Gastrocnemius medialis (tissue), 4 donors: ENCODE measurements at regions not wholly inside any gene's neighbourhood (a gene's known extent, or its start where the extent isn't known, plus 50 kb on each side); places are given as distances from the start of the nearest gene placed in this dataset.
A peak's percentile ranks its signal among the peaks of the same experiment; 100 is the strongest.

Experiments
- ATAC-seq, 2 donors: fragments of 150-250 bp; one replicate each; pipeline ENCODE4 v1.9.1; 2016
- DNase-seq, 2 donors: peaks; one replicate each; pipeline ENCODE4 v3.0.0-alpha.2; 2019
- H3K27ac ChIP-seq, 4 donors: fragments of 200-600 bp; sonication (generic); 1 replicate in 1 of 4; 2 replicates in 3 of 4; pipeline ENCODE4 v1.5.1; 2016 to 2018; ENCODE audit warnings: mild to moderate bottlenecking in 2 of 4, moderate library complexity in 1 of 4
- H3K27me3 ChIP-seq, 3 donors: fragments of 200-600 bp; sonication (generic) in 2 of 3; 1 replicate in 1 of 3; 2 replicates in 2 of 3; pipeline versions ENCODE4 v1.5.1 to v1.6.0; 2016 to 2019; ENCODE audit warnings: mild to moderate bottlenecking in 1 of 3, moderate library complexity in 1 of 3
- H3K36me3 ChIP-seq, 2 donors: fragments of 200-600 bp; sonication (generic) in 1 of 2; one replicate each; pipeline ENCODE4 v1.5.1; 2017 to 2018
- H3K4me1 ChIP-seq, 2 donors: fragments of 200-600 bp; sonication (generic) in 1 of 2; one replicate each; pipeline ENCODE4 v1.5.1; 2016 to 2017; ENCODE audit warnings: mild to moderate bottlenecking in 2 of 2
- H3K4me3 ChIP-seq, 4 donors: fragments of 200-600 bp; sonication (generic) in 3 of 4; 1 replicate in 1 of 4; 2 replicates in 3 of 4; pipeline ENCODE4 v1.5.1; 2016 to 2019; ENCODE audit warnings: mild to moderate bottlenecking in 2 of 4
- H3K9me3 ChIP-seq, 3 donors: fragments of 200-600 bp; sonication (generic) in 2 of 3; 1 replicate in 1 of 3; 2 replicates in 2 of 3; pipeline ENCODE4 v1.5.1; 2016 to 2019
- POLR2A ChIP-seq, 2 donors: fragments of 450-650 bp; IDR thresholded peaks; one replicate each; pipeline ENCODE4 v1.6.1; 2017; ENCODE audit warnings: antibody characterized with exemption in 2 of 2, mild to moderate bottlenecking in 2 of 2, moderate library complexity in 2 of 2
- in situ Hi-C, 4 donors: fragments of 200-750 bp; cut with MboI; loops; one replicate each; pipeline versions ENCODE4 v1.15.0 to v1.8.0; 2017; ENCODE audit warnings: low sequenced_read_pairs in 4 of 4
- intact Hi-C: fragments of 100-400 bp; cut with DNase I; formaldehyde crosslinking; loops from one replicate; pipeline ENCODE4 v1.15.1; 2023; ENCODE audit warnings: low total_unique reads
- TF ChIP-seq, protein P1 (sequence below), 5 experiments: fragments of 450-650 bp in 3 of 5; fragments of 200-600 bp in 2 of 5; sonication (generic) in 2 of 5; IDR thresholded peaks in 4 of 5; conservative IDR thresholded peaks in 1 of 5; 1 replicate in 4 of 5; 2 replicates in 1 of 5; pipeline ENCODE4 v1.5.1; 2016 to 2019; ENCODE audit warnings: antibody characterized with exemption in 5 of 5, mild to moderate bottlenecking in 3 of 5, moderate library complexity in 3 of 5

DNA sequence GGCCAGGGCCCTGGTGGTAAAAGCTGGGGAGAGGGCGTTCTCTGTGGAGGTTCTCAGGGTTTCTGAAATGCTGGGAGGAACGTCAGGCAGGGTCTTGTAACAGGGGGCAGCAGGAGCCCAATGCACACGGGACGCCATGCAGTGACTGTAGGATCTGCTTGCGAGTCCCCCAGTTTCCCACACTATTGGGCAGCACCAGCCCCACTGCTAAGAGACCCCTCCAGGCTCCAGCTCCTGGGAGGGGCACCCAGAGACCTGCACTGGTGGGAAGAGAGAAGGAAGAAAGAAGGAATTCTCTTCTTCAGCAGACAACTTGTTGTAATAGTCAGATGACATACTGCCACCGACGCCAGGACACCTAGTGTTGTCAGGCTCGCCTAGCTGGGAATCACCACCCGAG, 55.2 kb upstream of the RNF7 start:
- ATAC-seq (no peak), DNase-seq (no peak)
- H3K4me3 ChIP-seq, result no peak overlapping the region
- no peaks in the 10 kb centered on the region for H3K9me3 ChIP-seq
- no peaks in the 10 kb centered on the region for H3K36me3 ChIP-seq
- H3K27ac ChIP-seq, result no peak overlapping the region
- intact Hi-C loops (no loop called here), in situ Hi-C loops (no loop called here)
- H3K27me3 ChIP-seq, result no peaks in the 10 kb centered on the region
- TF ChIP-seq, protein P1, sequence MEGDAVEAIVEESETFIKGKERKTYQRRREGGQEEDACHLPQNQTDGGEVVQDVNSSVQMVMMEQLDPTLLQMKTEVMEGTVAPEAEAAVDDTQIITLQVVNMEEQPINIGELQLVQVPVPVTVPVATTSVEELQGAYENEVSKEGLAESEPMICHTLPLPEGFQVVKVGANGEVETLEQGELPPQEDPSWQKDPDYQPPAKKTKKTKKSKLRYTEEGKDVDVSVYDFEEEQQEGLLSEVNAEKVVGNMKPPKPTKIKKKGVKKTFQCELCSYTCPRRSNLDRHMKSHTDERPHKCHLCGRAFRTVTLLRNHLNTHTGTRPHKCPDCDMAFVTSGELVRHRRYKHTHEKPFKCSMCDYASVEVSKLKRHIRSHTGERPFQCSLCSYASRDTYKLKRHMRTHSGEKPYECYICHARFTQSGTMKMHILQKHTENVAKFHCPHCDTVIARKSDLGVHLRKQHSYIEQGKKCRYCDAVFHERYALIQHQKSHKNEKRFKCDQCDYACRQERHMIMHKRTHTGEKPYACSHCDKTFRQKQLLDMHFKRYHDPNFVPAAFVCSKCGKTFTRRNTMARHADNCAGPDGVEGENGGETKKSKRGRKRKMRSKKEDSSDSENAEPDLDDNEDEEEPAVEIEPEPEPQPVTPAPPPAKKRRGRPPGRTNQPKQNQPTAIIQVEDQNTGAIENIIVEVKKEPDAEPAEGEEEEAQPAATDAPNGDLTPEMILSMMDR (IDR thresholded peaks at IDR 0.05 in 4 of 5, conservative IDR thresholded peaks at IDR 0.05 in 1 of 5), result no peak
- no peak for TF ChIP-seq POLR2A (IDR thresholded peaks at IDR 0.05)
- peaks cover 4 to 11% of the 10 kb centered on the region in 2 donors for H3K4me1 ChIP-seq

DNA sequence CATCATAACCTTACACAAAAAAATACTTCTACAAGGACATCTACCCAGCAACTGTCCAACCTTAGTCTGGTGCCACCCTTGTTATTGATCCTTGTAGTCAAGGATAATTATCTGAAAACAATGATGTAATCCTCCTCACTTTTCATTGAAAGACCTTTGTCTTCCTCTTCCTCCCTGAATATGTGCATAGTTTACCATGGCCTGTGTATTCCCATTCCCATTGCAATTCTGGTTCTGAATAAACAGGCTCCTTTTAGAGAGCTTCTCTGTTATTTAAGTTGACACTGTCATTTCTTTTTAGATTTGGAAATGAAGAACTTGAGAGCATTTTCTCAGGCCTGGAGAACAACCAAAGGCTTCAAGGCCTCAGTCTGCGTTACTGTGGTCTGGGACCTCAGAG, 53.3 kb upstream of the RNF7 start:
- Histone ChIP-seq H3K4me3 (no peak overlapping the region), H3K4me1 (peaks cover 4 to 11% of the 10 kb centered on the region in 2 donors), H3K36me3 (no peaks in the 10 kb centered on the region), H3K27me3 (no peaks in the 10 kb centered on the region), H3K27ac (no peak overlapping the region), H3K9me3 (no peaks in the 10 kb centered on the region)
- TF ChIP-seq, protein P1 (IDR thresholded peaks at IDR 0.05 in 4 of 5, conservative IDR thresholded peaks at IDR 0.05 in 1 of 5), result no peak
- no peak for TF ChIP-seq POLR2A (IDR thresholded peaks at IDR 0.05)
- ATAC-seq (no peak), DNase-seq (no peak)
- in situ Hi-C loops, result no loop called here
- intact Hi-C loops, result no loop called here

DNA sequence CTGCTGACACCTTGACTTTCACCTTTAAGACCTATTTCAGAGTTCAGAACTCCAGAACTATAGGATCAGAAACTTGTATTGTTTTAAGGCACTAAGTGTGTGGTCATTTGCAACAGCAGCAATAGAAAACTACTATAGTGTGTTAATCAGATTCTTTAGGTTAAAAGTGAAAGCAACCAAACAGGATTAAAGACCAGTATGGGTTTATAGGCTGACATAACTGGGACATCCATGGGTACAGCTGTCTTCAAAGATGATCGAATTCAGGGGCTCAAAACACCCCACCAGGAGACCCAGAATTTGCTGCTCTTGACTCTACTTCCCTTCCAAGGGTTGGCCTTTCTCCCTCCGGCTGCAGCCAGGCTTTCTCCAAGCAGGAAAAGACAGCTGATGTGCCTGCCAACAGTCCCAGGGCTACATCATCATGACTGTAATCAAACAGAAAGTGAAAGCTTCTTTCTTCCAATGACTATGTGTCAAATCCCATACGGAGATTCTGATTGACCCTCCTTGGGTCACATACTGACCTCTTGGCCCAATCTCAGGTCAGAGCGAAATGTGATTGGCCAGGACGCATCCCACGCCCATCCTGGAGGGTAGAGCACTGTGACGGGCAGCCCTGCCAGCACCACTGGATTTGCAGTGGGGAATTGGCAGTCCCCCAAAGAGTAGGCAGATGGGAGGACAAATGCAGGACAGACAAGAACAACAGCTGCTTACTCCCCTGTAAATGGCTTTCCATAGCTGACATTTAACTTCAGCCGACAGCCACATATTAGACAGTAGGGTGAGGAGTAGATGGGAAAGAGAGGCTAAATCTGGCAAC, 51.4 kb upstream of the RNF7 start:
- Histone ChIP-seq H3K27me3 (no peaks in the 10 kb centered on the region), H3K4me3 (peak overlapping the region; percentile 34 to 56 (median 44)), H3K4me1 (peaks cover 0 to 11% of the 10 kb centered on the region in 2 donors), H3K27ac (peak overlapping the region; percentile 41 to 69 (median 60)), H3K36me3 (no peaks in the 10 kb centered on the region), H3K9me3 (no peaks in the 10 kb centered on the region)
- in situ Hi-C loops, result no loop called here
- DNase-seq (peak; percentile 12 to 64), ATAC-seq (peak; percentile 81 to 93)
- TF ChIP-seq, protein P1 (IDR thresholded peaks at IDR 0.05 in 4 of 5, conservative IDR thresholded peaks at IDR 0.05 in 1 of 5), result no peak
- TF ChIP-seq POLR2A (IDR thresholded peaks at IDR 0.05), result no peak
- intact Hi-C loops, result no loop called here
